GM13976 (cell line): ENCODE measurements at regions not wholly inside any gene's neighbourhood (a gene's known extent, or its start where the extent isn't known, plus 50 kb on each side); places are given as distances from the start of the nearest gene placed in this dataset.

Source experiments
- DNase-seq: peaks from one replicate; pipeline ENCODE4 v3.0.0; 2012; ENCODE audit warnings: low spot score
- in situ Hi-C: fragments of 300-500 bp; cut with MboI; formaldehyde crosslinking; loops from one replicate; pipeline ENCODE4 v1.12.0; 2022; ENCODE audit warnings: low sequenced_read_pairs, mixed read lengths, inconsistent platforms; ENCODE audit not compliant: unreplicated experiment
- TF ChIP-seq, protein P1 (sequence below): IDR thresholded peaks from 2 replicates; pipeline ENCODE4 v1.5.1; 2012; ENCODE audit warnings: borderline replicate concordance, mild to moderate bottlenecking; ENCODE audit not compliant: insufficient read depth; ENCODE audit errors: extremely low read depth, missing control alignments, control extremely low read depth

GRCh38 chr13:88042489-88042888 is 371.3 kb downstream of the SLITRK5 start:
- in situ Hi-C loops, result no loop called here
- no peak for DNase-seq
- TF ChIP-seq, protein P1, sequence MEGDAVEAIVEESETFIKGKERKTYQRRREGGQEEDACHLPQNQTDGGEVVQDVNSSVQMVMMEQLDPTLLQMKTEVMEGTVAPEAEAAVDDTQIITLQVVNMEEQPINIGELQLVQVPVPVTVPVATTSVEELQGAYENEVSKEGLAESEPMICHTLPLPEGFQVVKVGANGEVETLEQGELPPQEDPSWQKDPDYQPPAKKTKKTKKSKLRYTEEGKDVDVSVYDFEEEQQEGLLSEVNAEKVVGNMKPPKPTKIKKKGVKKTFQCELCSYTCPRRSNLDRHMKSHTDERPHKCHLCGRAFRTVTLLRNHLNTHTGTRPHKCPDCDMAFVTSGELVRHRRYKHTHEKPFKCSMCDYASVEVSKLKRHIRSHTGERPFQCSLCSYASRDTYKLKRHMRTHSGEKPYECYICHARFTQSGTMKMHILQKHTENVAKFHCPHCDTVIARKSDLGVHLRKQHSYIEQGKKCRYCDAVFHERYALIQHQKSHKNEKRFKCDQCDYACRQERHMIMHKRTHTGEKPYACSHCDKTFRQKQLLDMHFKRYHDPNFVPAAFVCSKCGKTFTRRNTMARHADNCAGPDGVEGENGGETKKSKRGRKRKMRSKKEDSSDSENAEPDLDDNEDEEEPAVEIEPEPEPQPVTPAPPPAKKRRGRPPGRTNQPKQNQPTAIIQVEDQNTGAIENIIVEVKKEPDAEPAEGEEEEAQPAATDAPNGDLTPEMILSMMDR, result no peak

DNA sequence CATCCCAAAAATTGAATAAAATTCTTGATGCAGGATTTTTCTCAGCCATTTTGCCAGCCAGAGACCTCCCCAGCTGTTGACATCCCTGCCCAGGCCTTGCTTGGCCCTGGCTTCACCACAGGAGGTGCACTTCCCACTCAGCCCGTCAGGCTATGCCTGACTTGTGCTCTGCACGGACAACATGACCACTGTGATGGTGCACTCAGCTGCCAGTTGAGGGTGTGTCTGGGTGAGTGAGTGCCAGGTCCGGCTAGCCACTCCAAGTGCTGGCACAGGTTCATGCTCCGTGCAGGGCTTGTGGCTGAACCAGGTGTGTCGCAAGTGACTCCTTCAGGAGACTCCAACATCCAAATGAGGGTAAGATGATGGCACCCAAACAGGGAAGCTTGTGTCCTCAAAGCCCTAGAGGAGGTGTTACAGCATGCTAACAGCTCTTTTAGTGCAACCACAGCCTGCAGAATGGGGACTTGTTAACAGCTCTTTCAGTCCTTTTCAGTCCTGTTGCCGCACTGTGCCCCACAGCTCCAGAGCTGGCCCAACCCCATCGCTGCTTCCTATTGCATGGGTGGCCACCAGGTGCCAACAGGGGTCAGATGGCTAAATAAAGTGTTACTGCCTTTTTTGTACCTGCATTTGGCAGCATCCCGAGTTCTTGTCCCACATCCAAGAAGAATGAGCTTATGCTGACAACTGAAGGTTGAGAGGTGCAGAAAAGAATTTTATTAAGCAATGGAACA is 380.7 kb downstream of the SLITRK5 start:
- DNase-seq, result no peak
- in situ Hi-C loops, result no loop called here
- TF ChIP-seq, protein P1, result no peak

DNA sequence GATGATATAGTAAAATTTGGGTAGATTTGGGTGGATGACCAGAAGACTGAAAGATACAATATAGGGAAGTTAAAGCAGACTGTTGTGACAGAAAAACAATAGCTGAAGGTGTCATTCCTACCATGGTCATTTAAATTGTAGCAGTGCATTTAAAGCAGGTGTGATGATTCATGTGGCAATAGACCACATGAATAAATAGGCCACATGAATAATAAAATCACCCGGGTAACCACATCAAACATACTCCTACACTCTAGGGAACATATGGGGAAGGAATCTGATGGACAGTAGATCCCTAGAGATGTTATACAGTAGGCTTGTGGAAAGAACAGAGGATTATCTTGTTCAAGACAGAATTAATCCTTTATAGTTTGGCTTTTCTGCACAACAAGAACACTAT is 392.6 kb downstream of the SLITRK5 start:
- in situ Hi-C loops, result no loop called here
- DNase-seq, result no peak
- TF ChIP-seq, protein P1, result no peak

DNA sequence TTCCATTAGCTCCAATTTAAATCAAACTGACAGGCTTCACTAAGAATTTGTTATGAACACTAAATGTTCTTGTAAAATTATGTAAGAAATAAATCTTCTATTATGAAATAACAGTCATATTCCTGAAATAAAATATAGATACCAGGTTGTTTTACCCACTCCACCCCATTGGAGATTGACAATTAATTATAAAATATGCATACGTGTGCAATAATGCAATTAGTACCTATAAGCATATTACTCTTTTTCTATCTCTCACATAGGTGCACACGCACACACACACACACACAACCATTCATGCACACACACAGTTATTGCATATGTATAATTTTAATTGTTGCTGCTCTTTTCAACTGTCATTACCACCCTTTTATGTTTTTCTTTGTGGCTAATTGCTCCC is 395.7 kb downstream of the SLITRK5 start:
- in situ Hi-C loops, result no loop called here
- DNase-seq, result no peak
- TF ChIP-seq, protein P1, result no peak

GRCh38 chr13:88068316-88068715 is 397.1 kb downstream of the SLITRK5 start:
- DNase-seq, result no peak
- in situ Hi-C loops, result no loop called here
- TF ChIP-seq, protein P1, result no peak

GRCh38 chr13:88068975-88069374 is 397.8 kb downstream of the SLITRK5 start:
- in situ Hi-C loops, result no loop called here
- DNase-seq, result no peak
- TF ChIP-seq, protein P1, result no peak
